SK-N-SH treated with all-trans-retinoic acid at 6 μM for 48 hours (cell line): ENCODE measurements at regions not wholly inside any gene's neighbourhood (a gene's known extent, or its start where the extent isn't known, plus 50 kb on each side); places are given as distances from the start of the nearest gene placed in this dataset.

Experiments
- ATAC-seq: fragments of 200-7000 bp; cut with Tn5 transposase; 3 replicates; pipeline ENCODE4 v1.9.1; 2020; ENCODE audit warnings: mild to moderate bottlenecking, moderate library complexity
- ARNTL ChIP-seq: fragments of 450-650 bp; formaldehyde crosslinking; IDR thresholded peaks from 2 replicates; pipeline ENCODE4 v1.5.0; 2020; ENCODE audit warnings: low read depth, mild to moderate bottlenecking, moderate library complexity, borderline replicate concordance
- BACH2 ChIP-seq: fragments of 250-450 bp; sonication (Bioruptor Pico); IDR thresholded peaks from 2 replicates; pipeline ENCODE4 v1.9.0; 2021; ENCODE audit warnings: mild to moderate bottlenecking, borderline replicate concordance
- CSDC2 ChIP-seq: fragments of 250-450 bp; sonication (Bioruptor Pico); IDR thresholded peaks from 2 replicates; pipeline ENCODE4 v1.5.0; 2020; ENCODE audit warnings: mild to moderate bottlenecking, moderate library complexity
- ESRRG ChIP-seq: fragments of 250-450 bp; sonication (Bioruptor Pico); IDR thresholded peaks from 2 replicates; pipeline ENCODE4 v1.6.1; 2021; ENCODE audit warnings: mild to moderate bottlenecking
- GLIS3 ChIP-seq: fragments of 250-450 bp; sonication (Bioruptor Pico); IDR thresholded peaks from 2 replicates; pipeline ENCODE4 v1.5.0; 2020; ENCODE audit warnings: mild to moderate bottlenecking, moderate library complexity
- ISL1 ChIP-seq: fragments of 250-450 bp; sonication (Bioruptor Pico); IDR thresholded peaks from 2 replicates; pipeline ENCODE4 v2.1.2; 2022; ENCODE audit warnings: mild to moderate bottlenecking, moderate library complexity
- OSR1 ChIP-seq: fragments of 250-450 bp; sonication (Bioruptor Pico); IDR thresholded peaks from 2 replicates; pipeline ENCODE4 v1.8.0; 2022; ENCODE audit warnings: moderate library complexity, mild to moderate bottlenecking, inconsistent platforms
- PPARA ChIP-seq: fragments of 250-450 bp; sonication (Bioruptor Pico); IDR thresholded peaks from 2 replicates; pipeline ENCODE4 v1.5.0; 2020; ENCODE audit warnings: mild to moderate bottlenecking, borderline replicate concordance
- RARB ChIP-seq: fragments of 250-450 bp; sonication (Bioruptor Pico); IDR thresholded peaks from 2 replicates; pipeline ENCODE4 v1.8.0; 2021; ENCODE audit warnings: mild to moderate bottlenecking, moderate library complexity
- SNAI2 ChIP-seq: fragments of 250-450 bp; sonication (Bioruptor Pico); IDR thresholded peaks from 2 replicates; pipeline ENCODE4 v1.5.0; 2020; ENCODE audit warnings: mild to moderate bottlenecking, moderate library complexity
- TCF4 ChIP-seq: fragments of 250-450 bp; sonication (Bioruptor Pico); IDR thresholded peaks from 2 replicates; pipeline ENCODE4 v1.8.0; 2021; ENCODE audit warnings: mild to moderate bottlenecking, moderate library complexity, borderline replicate concordance
- TOX ChIP-seq: fragments of 250-450 bp; sonication (Bioruptor Pico); IDR thresholded peaks from 2 replicates; pipeline ENCODE4 v1.8.0; 2021; ENCODE audit warnings: mild to moderate bottlenecking, moderate library complexity, borderline replicate concordance
- ZC3H10 ChIP-seq: fragments of 250-450 bp; sonication (Bioruptor Pico); IDR thresholded peaks from 2 replicates; pipeline ENCODE4 v1.5.1; 2021; ENCODE audit warnings: mild to moderate bottlenecking, moderate library complexity
- ZFP30 ChIP-seq: fragments of 450-650 bp; formaldehyde crosslinking; IDR thresholded peaks from 2 replicates; pipeline ENCODE4 v1.5.0; 2022; ENCODE audit warnings: mild to moderate bottlenecking, moderate library complexity
- ZNF565 ChIP-seq: fragments of 450-650 bp; formaldehyde crosslinking; conservative IDR thresholded peaks from 2 replicates; pipeline ENCODE4 v1.5.0; 2020; ENCODE audit warnings: low read depth, mild to moderate bottlenecking, moderate library complexity
- ZNF70 ChIP-seq: fragments of 450-650 bp; formaldehyde crosslinking; IDR thresholded peaks from 2 replicates; pipeline ENCODE4 v1.5.0; 2020; ENCODE audit warnings: mild to moderate bottlenecking, moderate library complexity
- ZNF8 ChIP-seq: fragments of 450-650 bp; formaldehyde crosslinking; IDR thresholded peaks from 2 replicates; pipeline ENCODE4 v1.5.0; 2020; ENCODE audit warnings: mild to moderate bottlenecking, moderate library complexity
- TF ChIP-seq, protein P1 (sequence below): fragments of 250-450 bp; sonication (Bioruptor Pico); IDR thresholded peaks from 2 replicates; pipeline ENCODE4 v1.5.0; 2020; ENCODE audit warnings: mild to moderate bottlenecking, moderate library complexity
- TF ChIP-seq, protein P2 (sequence below): fragments of 250-450 bp; sonication (Bioruptor Pico); IDR thresholded peaks from 2 replicates; pipeline ENCODE4 v1.5.1; 2020; ENCODE audit warnings: low read depth, mild to moderate bottlenecking, moderate library complexity
- TF ChIP-seq, protein P3 (sequence below): fragments of 250-450 bp; sonication (Bioruptor Pico); IDR thresholded peaks from 2 replicates; pipeline ENCODE4 v1.5.1; 2021; ENCODE audit warnings: mild to moderate bottlenecking, moderate library complexity
- TF ChIP-seq, protein P4 (sequence below): fragments of 250-450 bp; sonication (Bioruptor Pico); IDR thresholded peaks from 2 replicates; pipeline ENCODE4 v1.8.0; 2020; ENCODE audit warnings: mild to moderate bottlenecking, moderate library complexity, borderline replicate concordance
- TF ChIP-seq, protein P5 (sequence below): fragments of 250-450 bp; sonication (Bioruptor Pico); IDR thresholded peaks from 2 replicates; pipeline ENCODE4 v1.8.0; 2021; ENCODE audit warnings: low read depth, mild to moderate bottlenecking, moderate library complexity, borderline replicate concordance

DNA sequence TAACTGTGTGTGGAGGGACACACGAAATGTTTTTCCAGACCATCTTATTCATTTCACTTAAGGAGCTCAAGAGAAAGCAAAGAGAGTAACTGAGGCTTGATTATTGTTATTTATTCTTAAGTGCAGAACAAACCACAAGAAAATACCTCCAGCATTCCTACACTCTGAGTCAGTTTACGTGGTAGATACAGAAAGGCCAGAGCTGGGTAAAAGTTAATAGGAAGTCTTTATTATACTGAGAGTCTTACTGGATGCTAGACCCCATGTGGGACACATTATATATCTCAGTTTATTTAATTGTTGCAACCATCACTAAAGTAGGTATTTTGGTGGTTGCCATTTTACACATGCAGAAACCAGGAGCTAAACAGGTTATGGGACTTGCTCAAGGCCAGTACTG lies 261.4 kb upstream of the POU2AF2 start:
- ATAC-seq, result peak; percentile 92
- TF ChIP-seq GLIS3 (no peak), ZNF565 (CRISPR knock-in tag) (no peak), ARNTL (CRISPR knock-in tag) (no peak), SNAI2 (no peak), ISL1 (CRISPR knock-in tag) (no peak), ZNF8 (no peak), OSR1 (CRISPR knock-in tag) (no peak), BACH2 (CRISPR knock-in tag) (no peak), ZC3H10 (no peak), ESRRG (CRISPR knock-in tag) (no peak), ZNF70 (CRISPR knock-in tag) (no peak), ZFP30 (CRISPR knock-in tag) (no peak), TCF4 (CRISPR knock-in tag) (no peak), CSDC2 (CRISPR knock-in tag) (no peak)
- TF ChIP-seq, protein P1, sequence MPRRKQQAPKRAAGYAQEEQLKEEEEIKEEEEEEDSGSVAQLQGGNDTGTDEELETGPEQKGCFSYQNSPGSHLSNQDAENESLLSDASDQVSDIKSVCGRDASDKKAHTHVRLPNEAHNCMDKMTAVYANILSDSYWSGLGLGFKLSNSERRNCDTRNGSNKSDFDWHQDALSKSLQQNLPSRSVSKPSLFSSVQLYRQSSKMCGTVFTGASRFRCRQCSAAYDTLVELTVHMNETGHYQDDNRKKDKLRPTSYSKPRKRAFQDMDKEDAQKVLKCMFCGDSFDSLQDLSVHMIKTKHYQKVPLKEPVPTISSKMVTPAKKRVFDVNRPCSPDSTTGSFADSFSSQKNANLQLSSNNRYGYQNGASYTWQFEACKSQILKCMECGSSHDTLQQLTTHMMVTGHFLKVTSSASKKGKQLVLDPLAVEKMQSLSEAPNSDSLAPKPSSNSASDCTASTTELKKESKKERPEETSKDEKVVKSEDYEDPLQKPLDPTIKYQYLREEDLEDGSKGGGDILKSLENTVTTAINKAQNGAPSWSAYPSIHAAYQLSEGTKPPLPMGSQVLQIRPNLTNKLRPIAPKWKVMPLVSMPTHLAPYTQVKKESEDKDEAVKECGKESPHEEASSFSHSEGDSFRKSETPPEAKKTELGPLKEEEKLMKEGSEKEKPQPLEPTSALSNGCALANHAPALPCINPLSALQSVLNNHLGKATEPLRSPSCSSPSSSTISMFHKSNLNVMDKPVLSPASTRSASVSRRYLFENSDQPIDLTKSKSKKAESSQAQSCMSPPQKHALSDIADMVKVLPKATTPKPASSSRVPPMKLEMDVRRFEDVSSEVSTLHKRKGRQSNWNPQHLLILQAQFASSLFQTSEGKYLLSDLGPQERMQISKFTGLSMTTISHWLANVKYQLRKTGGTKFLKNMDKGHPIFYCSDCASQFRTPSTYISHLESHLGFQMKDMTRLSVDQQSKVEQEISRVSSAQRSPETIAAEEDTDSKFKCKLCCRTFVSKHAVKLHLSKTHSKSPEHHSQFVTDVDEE, result no peak
- TF ChIP-seq, protein P2, sequence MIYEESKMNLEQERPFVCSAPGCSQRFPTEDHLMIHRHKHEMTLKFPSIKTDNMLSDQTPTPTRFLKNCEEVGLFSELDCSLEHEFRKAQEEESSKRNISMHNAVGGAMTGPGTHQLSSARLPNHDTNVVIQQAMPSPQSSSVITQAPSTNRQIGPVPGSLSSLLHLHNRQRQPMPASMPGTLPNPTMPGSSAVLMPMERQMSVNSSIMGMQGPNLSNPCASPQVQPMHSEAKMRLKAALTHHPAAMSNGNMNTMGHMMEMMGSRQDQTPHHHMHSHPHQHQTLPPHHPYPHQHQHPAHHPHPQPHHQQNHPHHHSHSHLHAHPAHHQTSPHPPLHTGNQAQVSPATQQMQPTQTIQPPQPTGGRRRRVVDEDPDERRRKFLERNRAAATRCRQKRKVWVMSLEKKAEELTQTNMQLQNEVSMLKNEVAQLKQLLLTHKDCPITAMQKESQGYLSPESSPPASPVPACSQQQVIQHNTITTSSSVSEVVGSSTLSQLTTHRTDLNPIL (CRISPR knock-in tag), result no peak
- TF ChIP-seq, protein P3, sequence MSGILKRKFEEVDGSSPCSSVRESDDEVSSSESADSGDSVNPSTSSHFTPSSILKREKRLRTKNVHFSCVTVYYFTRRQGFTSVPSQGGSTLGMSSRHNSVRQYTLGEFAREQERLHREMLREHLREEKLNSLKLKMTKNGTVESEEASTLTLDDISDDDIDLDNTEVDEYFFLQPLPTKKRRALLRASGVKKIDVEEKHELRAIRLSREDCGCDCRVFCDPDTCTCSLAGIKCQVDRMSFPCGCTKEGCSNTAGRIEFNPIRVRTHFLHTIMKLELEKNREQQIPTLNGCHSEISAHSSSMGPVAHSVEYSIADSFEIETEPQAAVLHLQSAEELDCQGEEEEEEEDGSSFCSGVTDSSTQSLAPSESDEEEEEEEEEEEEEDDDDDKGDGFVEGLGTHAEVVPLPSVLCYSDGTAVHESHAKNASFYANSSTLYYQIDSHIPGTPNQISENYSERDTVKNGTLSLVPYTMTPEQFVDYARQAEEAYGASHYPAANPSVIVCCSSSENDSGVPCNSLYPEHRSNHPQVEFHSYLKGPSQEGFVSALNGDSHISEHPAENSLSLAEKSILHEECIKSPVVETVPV (CRISPR knock-in tag), result no peak
- TF ChIP-seq, protein P4, sequence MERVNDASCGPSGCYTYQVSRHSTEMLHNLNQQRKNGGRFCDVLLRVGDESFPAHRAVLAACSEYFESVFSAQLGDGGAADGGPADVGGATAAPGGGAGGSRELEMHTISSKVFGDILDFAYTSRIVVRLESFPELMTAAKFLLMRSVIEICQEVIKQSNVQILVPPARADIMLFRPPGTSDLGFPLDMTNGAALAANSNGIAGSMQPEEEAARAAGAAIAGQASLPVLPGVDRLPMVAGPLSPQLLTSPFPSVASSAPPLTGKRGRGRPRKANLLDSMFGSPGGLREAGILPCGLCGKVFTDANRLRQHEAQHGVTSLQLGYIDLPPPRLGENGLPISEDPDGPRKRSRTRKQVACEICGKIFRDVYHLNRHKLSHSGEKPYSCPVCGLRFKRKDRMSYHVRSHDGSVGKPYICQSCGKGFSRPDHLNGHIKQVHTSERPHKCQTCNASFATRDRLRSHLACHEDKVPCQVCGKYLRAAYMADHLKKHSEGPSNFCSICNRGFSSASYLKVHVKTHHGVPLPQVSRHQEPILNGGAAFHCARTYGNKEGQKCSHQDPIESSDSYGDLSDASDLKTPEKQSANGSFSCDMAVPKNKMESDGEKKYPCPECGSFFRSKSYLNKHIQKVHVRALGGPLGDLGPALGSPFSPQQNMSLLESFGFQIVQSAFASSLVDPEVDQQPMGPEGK (CRISPR knock-in tag), result no peak
- TF ChIP-seq, protein P5, sequence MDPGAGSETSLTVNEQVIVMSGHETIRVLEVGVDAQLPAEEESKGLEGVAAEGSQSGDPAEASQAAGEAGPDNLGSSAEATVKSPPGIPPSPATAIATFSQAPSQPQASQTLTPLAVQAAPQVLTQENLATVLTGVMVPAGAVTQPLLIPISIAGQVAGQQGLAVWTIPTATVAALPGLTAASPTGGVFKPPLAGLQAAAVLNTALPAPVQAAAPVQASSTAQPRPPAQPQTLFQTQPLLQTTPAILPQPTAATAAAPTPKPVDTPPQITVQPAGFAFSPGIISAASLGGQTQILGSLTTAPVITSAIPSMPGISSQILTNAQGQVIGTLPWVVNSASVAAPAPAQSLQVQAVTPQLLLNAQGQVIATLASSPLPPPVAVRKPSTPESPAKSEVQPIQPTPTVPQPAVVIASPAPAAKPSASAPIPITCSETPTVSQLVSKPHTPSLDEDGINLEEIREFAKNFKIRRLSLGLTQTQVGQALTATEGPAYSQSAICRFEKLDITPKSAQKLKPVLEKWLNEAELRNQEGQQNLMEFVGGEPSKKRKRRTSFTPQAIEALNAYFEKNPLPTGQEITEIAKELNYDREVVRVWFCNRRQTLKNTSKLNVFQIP (CRISPR knock-in tag), result no peak

DNA sequence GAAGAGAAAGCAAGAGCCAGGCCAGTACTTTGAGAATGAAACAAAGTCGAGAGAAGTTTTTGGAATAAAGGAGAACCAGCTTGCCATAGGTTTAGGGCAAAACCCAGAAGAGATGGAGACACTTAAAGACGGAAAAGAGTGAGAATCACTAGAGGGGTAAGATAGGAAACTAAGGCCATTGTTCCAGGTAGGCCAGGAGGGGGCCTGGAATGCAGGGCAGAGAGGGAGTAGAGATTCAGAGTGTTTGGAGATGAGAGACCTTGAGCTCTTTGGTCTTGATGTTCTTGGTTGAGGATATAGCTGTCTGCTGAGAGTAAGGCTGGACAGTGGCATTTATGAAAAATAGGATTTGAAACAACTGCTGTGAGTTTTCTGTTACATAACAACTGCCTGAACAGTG lies 263.3 kb upstream of the POU2AF2 start:
- no peak for ATAC-seq
- TF ChIP-seq BACH2 (CRISPR knock-in tag) (no peak), ZC3H10 (no peak), RARB (CRISPR knock-in tag) (no peak), GLIS3 (no peak), PPARA (CRISPR knock-in tag) (no peak), ZNF8 (no peak), CSDC2 (CRISPR knock-in tag) (no peak), ZNF565 (CRISPR knock-in tag) (no peak), ESRRG (CRISPR knock-in tag) (no peak), ISL1 (CRISPR knock-in tag) (no peak), SNAI2 (no peak), ZNF70 (CRISPR knock-in tag) (no peak), TCF4 (CRISPR knock-in tag) (no peak), TOX (CRISPR knock-in tag) (no peak)
- TF ChIP-seq, protein P2 (CRISPR knock-in tag), result no peak
- TF ChIP-seq, protein P4 (CRISPR knock-in tag), result no peak
